GM12891 (cell line): ENCODE measurements at regions not wholly inside any gene's neighbourhood (a gene's known extent, or its start where the extent isn't known, plus 50 kb on each side); places are given as distances from the start of the nearest gene placed in this dataset.
"Not testable (repeated sequence)": the region's sequence is repeated elsewhere in the genome, so short reads cannot be mapped to it uniquely, and the experiment has no call there.

Source experiments
- DNase-seq: peaks from one replicate; pipeline ENCODE4 v3.0.0; 2011; ENCODE audit warnings: low spot score; ENCODE audit not compliant: insufficient read length
- FAIRE-seq: peaks from 2 replicates; lab custom pipeline; 2011; peaks lifted over from hg19 to GRCh38; lab: Jason Lieb, UNC

GRCh38 chrY:4102166-4102761, 523.4 kb downstream of the TGIF2LY start:
- peak; percentile 61 for FAIRE-seq
- not testable (repeated sequence) for DNase-seq
